A549 (cell line): ENCODE measurements at regions not wholly inside any gene's neighbourhood (a gene's known extent, or its start where the extent isn't known, plus 50 kb on each side); places are given as distances from the start of the nearest gene placed in this dataset.

ENCODE experiments used
- CHD4 ChIP-seq: fragments of 200-600 bp; sonication (generic); IDR thresholded peaks from 2 replicates; pipeline ENCODE4 v1.6.1; 2016; ENCODE audit warnings: antibody characterized with exemption, mild to moderate bottlenecking, borderline replicate concordance
- CTCF ChIP-seq: fragments of >200 bp; sonication (Bioruptor Twin); formaldehyde crosslinking; IDR thresholded peaks from 3 replicates; pipeline ENCODE4 v1.5.1; 2016
- EP300 ChIP-seq, 2 experiments: fragments of >200 bp; sonication (Bioruptor Twin); formaldehyde crosslinking; IDR thresholded peaks; 2 replicates in 1 of 2; 3 replicates in 1 of 2; pipeline ENCODE4 v1.6.1; 2016 to 2017
- HMGXB4 ChIP-seq: fragments of 250-450 bp; sonication (Bioruptor Pico); IDR thresholded peaks from 2 replicates; pipeline ENCODE4 v1.5.0; 2021; ENCODE audit warnings: mild to moderate bottlenecking, moderate library complexity, borderline replicate concordance
- MYC ChIP-seq: IDR thresholded peaks from 2 replicates; pipeline ENCODE4 v1.6.1; 2012; ENCODE audit warnings: mild to moderate bottlenecking, inconsistent platforms, low read length, improper control_type of control experiment, borderline replicate concordance
- NR3C1 ChIP-seq: fragments of >200 bp; sonication (Bioruptor Twin); formaldehyde crosslinking; IDR thresholded peaks from 3 replicates; pipeline ENCODE4 v1.6.1; 2017
- POLR2A ChIP-seq: IDR thresholded peaks from 2 replicates; pipeline ENCODE4 v1.6.1; 2012; ENCODE audit warnings: mild to moderate bottlenecking, low read length
- POLR2AphosphoS2 ChIP-seq: conservative IDR thresholded peaks from 2 replicates; pipeline ENCODE4 v1.6.1; 2012; ENCODE audit warnings: low read length, improper control_type of control experiment, inconsistent platforms
- RARB ChIP-seq: fragments of 250-450 bp; sonication (Bioruptor Pico); IDR thresholded peaks from 2 replicates; pipeline ENCODE4 v1.8.0; 2021; ENCODE audit warnings: mild to moderate bottlenecking, moderate library complexity
- REST ChIP-seq: fragments of 200-600 bp; sonication (generic); IDR thresholded peaks from 2 replicates; pipeline ENCODE4 v1.6.1; 2016; ENCODE audit warnings: antibody characterized with exemption, mild to moderate bottlenecking, moderate library complexity
- SREBF2 ChIP-seq: fragments of 450-650 bp; IDR thresholded peaks from 2 replicates; pipeline ENCODE4 v1.6.1; 2014; ENCODE audit warnings: mild to moderate bottlenecking, moderate library complexity
- USF2 ChIP-seq: fragments of 450-650 bp; IDR thresholded peaks from 2 replicates; pipeline ENCODE4 v1.6.1; 2014; ENCODE audit warnings: antibody characterized with exemption
- TF ChIP-seq, protein P1 (sequence below): IDR thresholded peaks from 2 replicates; pipeline ENCODE4 v1.6.1; 2012

DNA sequence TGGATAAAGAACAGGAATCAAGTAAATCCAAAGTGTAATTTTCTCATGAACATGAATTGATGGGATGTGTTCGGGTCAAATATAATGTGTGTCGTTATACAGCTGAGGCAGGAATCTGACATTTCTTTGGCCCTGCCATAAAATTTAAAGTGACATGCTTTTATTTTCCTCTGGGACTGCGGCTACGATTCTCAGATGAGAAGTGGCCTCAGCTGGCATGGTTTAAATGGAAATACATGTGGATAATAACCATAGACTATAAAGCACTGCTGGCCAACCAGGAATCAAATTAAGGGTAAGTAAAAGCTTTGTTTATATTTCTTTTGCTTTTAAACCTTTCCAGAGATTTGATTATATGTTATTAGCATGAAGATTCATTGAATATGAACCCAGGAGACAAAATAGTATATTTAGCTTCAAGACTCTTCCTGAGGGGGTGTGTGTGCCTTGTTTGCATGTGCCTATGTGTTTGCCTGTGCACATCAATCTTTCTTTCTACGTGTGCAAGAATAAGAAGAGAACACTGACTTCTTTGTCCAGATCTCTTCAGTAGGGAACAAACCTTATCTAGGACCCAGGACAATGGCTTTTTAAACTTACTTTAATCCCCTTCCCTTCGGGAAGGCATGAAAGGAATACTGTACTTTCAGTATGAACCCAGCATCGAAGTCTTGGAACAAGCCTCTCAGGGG lies 629.0 kb upstream of the PFKP start:
- no peak for TF ChIP-seq CTCF
- TF ChIP-seq POLR2A: no peak
- TF ChIP-seq REST: no peak
- no peak for TF ChIP-seq POLR2AphosphoS2
- TF ChIP-seq USF2: no peak
- TF ChIP-seq, protein P1, sequence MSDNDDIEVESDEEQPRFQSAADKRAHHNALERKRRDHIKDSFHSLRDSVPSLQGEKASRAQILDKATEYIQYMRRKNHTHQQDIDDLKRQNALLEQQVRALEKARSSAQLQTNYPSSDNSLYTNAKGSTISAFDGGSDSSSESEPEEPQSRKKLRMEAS: no peak
- no peak for TF ChIP-seq MYC
- no peak for TF ChIP-seq SREBF2
- no peak for TF ChIP-seq HMGXB4 (CRISPR knock-in tag)
- no peak for TF ChIP-seq NR3C1
- TF ChIP-seq EP300 (IDR thresholded peaks at IDR 0.05): no peak
- no peak for TF ChIP-seq RARB (CRISPR knock-in tag)
- TF ChIP-seq CHD4: no peak
